ENCODE measurements at regions not wholly inside any gene's neighbourhood (a gene's known extent, or its start where the extent isn't known, plus 50 kb on each side); places are given as distances from the start of the nearest gene placed in this dataset.

DNA sequence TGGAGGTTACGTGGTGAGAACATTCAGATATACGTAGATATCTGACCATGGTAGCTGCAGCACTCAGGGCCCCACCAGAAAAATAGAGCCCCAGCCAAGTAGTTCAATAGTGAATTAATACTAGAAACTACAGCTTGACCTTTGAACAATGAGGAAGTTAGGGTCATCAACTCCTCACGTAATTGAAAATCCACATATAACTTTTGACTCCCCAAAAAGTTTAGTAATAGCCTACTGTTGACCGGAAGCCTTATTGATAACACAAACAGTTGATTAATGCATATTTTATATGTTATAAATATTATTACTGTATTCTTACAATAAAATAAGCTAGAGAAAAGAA is 117.9 kb downstream of the SNX5 start:
- no peak for DNase-seq
- Histone ChIP-seq H3K79me1 (ENCODE audit: insufficient read depth, low read depth, low read length, poor library complexity, severe bottlenecking) (no peaks in the 10 kb centered on the region), H3K79me2 (ENCODE audit: insufficient read depth, low read length) (no peaks in the 10 kb centered on the region), H3K4ac (ENCODE audit: low read depth, low read length) (no peak overlapping the region), H2AK5ac (ENCODE audit: insufficient read length, low read length) (no peak overlapping the region), H3K18ac (ENCODE audit: insufficient read length, low read depth, low read length) (no peak overlapping the region), H3K9ac (ENCODE audit: extremely low read depth, insufficient read length, low read length) (no peak overlapping the region), H4K5ac (ENCODE audit: insufficient read length, low read depth, low read length) (no peak overlapping the region), H2BK20ac (ENCODE audit: low read depth, low read length, poor library complexity, severe bottlenecking) (no peak overlapping the region), H4K91ac (ENCODE audit: insufficient read length, low read depth, low read length) (no peak overlapping the region), H4K20me1 (ENCODE audit: control insufficient read depth, insufficient read depth, insufficient read length) (no peaks in the 10 kb centered on the region), H3K14ac (ENCODE audit: insufficient read depth, low read length) (no peak overlapping the region), H3K9me3 (ENCODE audit: control insufficient read depth, low read depth, low read length) (no peaks in the 10 kb centered on the region), H2BK120ac (ENCODE audit: low read depth, low read length, poor library complexity, severe bottlenecking) (no peak overlapping the region), H3T11ph (ENCODE audit: low read length) (no peak overlapping the region), H3K4me1 (ENCODE audit: insufficient read depth, low read length) (peaks cover 6% of the 10 kb centered on the region; the same call in 1 of the 2 replicates), H4K8ac (replicated peaks; ENCODE audit: insufficient read length, low read depth, low read length) (no peak overlapping the region), H3K27ac (ENCODE audit: insufficient read length, low read depth, low read length) (no peak overlapping the region), H3K23me2 (ENCODE audit: insufficient read length, low read depth, low read length, poor library complexity, severe bottlenecking) (no peaks in the 10 kb centered on the region), H2BK15ac (ENCODE audit: low read depth, low read length) (no peak overlapping the region), H3K23ac (ENCODE audit: insufficient read length, low read depth, low read length) (no peak overlapping the region), H2BK12ac (ENCODE audit: insufficient read length, low read depth, low read length) (no peak overlapping the region), H3K56ac (ENCODE audit: insufficient read length, low read depth, low read length) (no peak overlapping the region), H3K27me3 (ENCODE audit: insufficient read depth, low read length) (no peaks in the 10 kb centered on the region), H2BK5ac (ENCODE audit: insufficient read length, low read length) (no peak overlapping the region), H3K4me2 (ENCODE audit: insufficient read depth, insufficient read length, low read length) (no peak overlapping the region), H2AFZ (ENCODE audit: low read length) (no peak overlapping the region)
- Mint-ChIP-seq H3K36me3 (ENCODE audit: insufficient read depth in 1 of 3, low read depth in 3 of 3) (no peaks in the 10 kb centered on the region; a peak in 1 of 7 replicates), H3K27ac (peak overlapping the region in 1 of 3 experiments; percentile 46; a peak in 1 of 7 replicates), H3K4me3 (no peak overlapping the region), H3K27me3 (ENCODE audit: low read depth) (peaks cover 1% of the 10 kb centered on the region), H3K4me1 (peaks cover 16 to 17% of the 10 kb centered on the region in 2 experiments), H3K9me3 (no peaks in the 10 kb centered on the region; a peak in 2 of 5 replicates)
- no CpG with 5 or more reads among the region's 4 CpGs for WGBS (ENCODE audit: extremely low coverage, insufficient read length, low lambda C conversion rate)
- TF ChIP-seq, protein P1, sequence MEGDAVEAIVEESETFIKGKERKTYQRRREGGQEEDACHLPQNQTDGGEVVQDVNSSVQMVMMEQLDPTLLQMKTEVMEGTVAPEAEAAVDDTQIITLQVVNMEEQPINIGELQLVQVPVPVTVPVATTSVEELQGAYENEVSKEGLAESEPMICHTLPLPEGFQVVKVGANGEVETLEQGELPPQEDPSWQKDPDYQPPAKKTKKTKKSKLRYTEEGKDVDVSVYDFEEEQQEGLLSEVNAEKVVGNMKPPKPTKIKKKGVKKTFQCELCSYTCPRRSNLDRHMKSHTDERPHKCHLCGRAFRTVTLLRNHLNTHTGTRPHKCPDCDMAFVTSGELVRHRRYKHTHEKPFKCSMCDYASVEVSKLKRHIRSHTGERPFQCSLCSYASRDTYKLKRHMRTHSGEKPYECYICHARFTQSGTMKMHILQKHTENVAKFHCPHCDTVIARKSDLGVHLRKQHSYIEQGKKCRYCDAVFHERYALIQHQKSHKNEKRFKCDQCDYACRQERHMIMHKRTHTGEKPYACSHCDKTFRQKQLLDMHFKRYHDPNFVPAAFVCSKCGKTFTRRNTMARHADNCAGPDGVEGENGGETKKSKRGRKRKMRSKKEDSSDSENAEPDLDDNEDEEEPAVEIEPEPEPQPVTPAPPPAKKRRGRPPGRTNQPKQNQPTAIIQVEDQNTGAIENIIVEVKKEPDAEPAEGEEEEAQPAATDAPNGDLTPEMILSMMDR (conservative IDR thresholded peaks at IDR 0.05), result no peak

Measured in H9 (cell line).